ENCODE measurements at regions not wholly inside any gene's neighbourhood (a gene's known extent, or its start where the extent isn't known, plus 50 kb on each side); places are given as distances from the start of the nearest gene placed in this dataset.

- no peak overlapping the region for H3K27ac Mint-ChIP-seq
- peaks cover 1% of the 10 kb centered on the region for H3K4me1 Mint-ChIP-seq (ENCODE audit: low read depth)
- H3K9me3 Mint-ChIP-seq (ENCODE audit: low read depth): peaks cover 4% of the 10 kb centered on the region
- H3K36me3 Mint-ChIP-seq (ENCODE audit: insufficient read depth): no peaks in the 10 kb centered on the region
- no peak overlapping the region for H3K4me3 Mint-ChIP-seq (ENCODE audit: low read depth)
- DNase-seq (ENCODE audit: low spot score, unreplicated experiment): no peak
- no peaks in the 10 kb centered on the region for H3K27me3 Mint-ChIP-seq
- TF ChIP-seq CTCF (IDR thresholded peaks at IDR 0.05; ENCODE audit: unreplicated experiment): no peak
These were observed 343.8 kb downstream of the GBA3 start for GRCh38 chr4:23036503-23036902.

- Mint-ChIP-seq H3K27me3 (no peaks in the 10 kb centered on the region), H3K27ac (no peak overlapping the region), H3K4me1 (ENCODE audit: low read depth) (peaks cover 1% of the 10 kb centered on the region), H3K36me3 (ENCODE audit: insufficient read depth) (no peaks in the 10 kb centered on the region), H3K9me3 (ENCODE audit: low read depth) (peaks cover 4% of the 10 kb centered on the region), H3K4me3 (ENCODE audit: low read depth) (no peak overlapping the region)
- TF ChIP-seq CTCF (IDR thresholded peaks at IDR 0.05; ENCODE audit: unreplicated experiment): no peak
- no peak for DNase-seq (ENCODE audit: low spot score, unreplicated experiment)
These were observed 342.9 kb downstream of the GBA3 start for GRCh38 chr4:23035521-23036056.

- Mint-ChIP-seq H3K36me3 (ENCODE audit: insufficient read depth) (no peaks in the 10 kb centered on the region), H3K4me1 (ENCODE audit: low read depth) (no peaks in the 10 kb centered on the region), H3K9me3 (ENCODE audit: low read depth) (peaks cover 4% of the 10 kb centered on the region), H3K27ac (no peak overlapping the region), H3K4me3 (ENCODE audit: low read depth) (no peak overlapping the region), H3K27me3 (no peaks in the 10 kb centered on the region)
- TF ChIP-seq CTCF (IDR thresholded peaks at IDR 0.05; ENCODE audit: unreplicated experiment): no peak
- no peak for DNase-seq (ENCODE audit: low spot score, unreplicated experiment)
These were observed 342.0 kb downstream of the GBA3 start for GRCh38 chr4:23034731-23035130.

- Mint-ChIP-seq H3K36me3 (ENCODE audit: insufficient read depth) (no peaks in the 10 kb centered on the region), H3K9me3 (ENCODE audit: low read depth) (peaks cover 4% of the 10 kb centered on the region), H3K4me3 (ENCODE audit: low read depth) (no peak overlapping the region), H3K27me3 (no peaks in the 10 kb centered on the region), H3K27ac (no peak overlapping the region), H3K4me1 (ENCODE audit: low read depth) (no peaks in the 10 kb centered on the region)
- no peak for DNase-seq (ENCODE audit: low spot score, unreplicated experiment)
- TF ChIP-seq CTCF (IDR thresholded peaks at IDR 0.05; ENCODE audit: unreplicated experiment): no peak
These were observed 341.1 kb downstream of the GBA3 start for GRCh38 chr4:23033796-23034195.

- Mint-ChIP-seq H3K36me3 (ENCODE audit: insufficient read depth) (no peaks in the 10 kb centered on the region), H3K27me3 (no peaks in the 10 kb centered on the region), H3K9me3 (ENCODE audit: low read depth) (no peaks in the 10 kb centered on the region), H3K4me1 (ENCODE audit: low read depth) (no peaks in the 10 kb centered on the region), H3K27ac (no peak overlapping the region), H3K4me3 (ENCODE audit: low read depth) (no peak overlapping the region)
- no peak for TF ChIP-seq CTCF (IDR thresholded peaks at IDR 0.05; ENCODE audit: unreplicated experiment)
- no peak for DNase-seq (ENCODE audit: low spot score, unreplicated experiment)
These were observed 336.1 kb downstream of the GBA3 start for GRCh38 chr4:23028875-23029274.

Data from progenitor cell of endocrine pancreas (in vitro differentiated cells).